Trophoblast cell (in vitro differentiated cells and primary cell): ENCODE measurements at regions not wholly inside any gene's neighbourhood (a gene's known extent, or its start where the extent isn't known, plus 50 kb on each side); places are given as distances from the start of the nearest gene placed in this dataset.

Experiments
- DNase-seq, 2 donors: peaks; one replicate each; pipeline ENCODE4 v3.0.0-alpha.2; 2016
- H2AFZ ChIP-seq: 2 replicates; pipeline ENCODE4 v1.6.1; 2013; ENCODE audit warnings: low read length, moderate library complexity, mild to moderate bottlenecking; ENCODE audit not compliant: insufficient read depth, poor library complexity
- H2AK5ac ChIP-seq: 2 replicates; pipeline ENCODE4 v1.6.1; 2013; ENCODE audit warnings: mild to moderate bottlenecking, low read length
- H2BK120ac ChIP-seq: 2 replicates; pipeline ENCODE4 v1.6.1; 2013; ENCODE audit warnings: low read length, mild to moderate bottlenecking, moderate library complexity; ENCODE audit not compliant: insufficient read depth, poor library complexity
- H2BK12ac ChIP-seq: 2 replicates; pipeline ENCODE4 v1.6.1; 2013; ENCODE audit warnings: mild to moderate bottlenecking, low read length, moderate library complexity
- H2BK5ac ChIP-seq: 2 replicates; pipeline ENCODE4 v1.6.1; 2013; ENCODE audit warnings: low read length, low read depth, moderate library complexity, mild to moderate bottlenecking; ENCODE audit not compliant: poor library complexity
- H3K14ac ChIP-seq: 2 replicates; pipeline ENCODE4 v1.6.1; 2013; ENCODE audit warnings: mild to moderate bottlenecking, low read length
- H3K18ac ChIP-seq: 2 replicates; pipeline ENCODE4 v1.6.1; 2013; ENCODE audit warnings: mild to moderate bottlenecking, low read length
- H3K23ac ChIP-seq: 2 replicates; pipeline ENCODE4 v1.6.1; 2013; ENCODE audit warnings: low read length
- H3K27ac ChIP-seq: 2 replicates; pipeline ENCODE4 v1.5.1; 2013; ENCODE audit warnings: low read depth, mild to moderate bottlenecking, inconsistent platforms, low read length, moderate library complexity
- H3K27me3 ChIP-seq: 2 replicates; pipeline ENCODE4 v1.6.1; 2013; ENCODE audit warnings: inconsistent platforms, mild to moderate bottlenecking, low read length, moderate library complexity; ENCODE audit not compliant: insufficient read depth
- H3K36me3 ChIP-seq, 2 experiments: 1 replicate in 1 of 2; 2 replicates in 1 of 2; pipeline ENCODE4 v1.6.1; 2013; ENCODE audit warnings: low read length in 2 of 2, mild to moderate bottlenecking in 2 of 2, moderate library complexity in 1 of 2; ENCODE audit not compliant: insufficient read depth in 2 of 2, control insufficient read depth in 1 of 2
- H3K4ac ChIP-seq: 2 replicates; pipeline ENCODE4 v1.6.1; 2013; ENCODE audit warnings: low read depth, mild to moderate bottlenecking, low read length, moderate library complexity
- H3K4me1 ChIP-seq, 2 experiments: 1 replicate in 1 of 2; 2 replicates in 1 of 2; pipeline ENCODE4 v1.6.1; 2013; ENCODE audit warnings: low read length in 2 of 2, mild to moderate bottlenecking in 2 of 2, moderate library complexity in 1 of 2; ENCODE audit not compliant: insufficient read depth in 2 of 2, control insufficient read depth in 1 of 2
- H3K4me2 ChIP-seq: 2 replicates; pipeline ENCODE4 v1.6.1; 2013; ENCODE audit warnings: inconsistent platforms, mild to moderate bottlenecking, low read length, moderate library complexity
- H3K4me3 ChIP-seq: 2 replicates; pipeline ENCODE4 v1.5.1; 2013; ENCODE audit warnings: mild to moderate bottlenecking, low read depth, low read length, inconsistent platforms
- H3K79me1 ChIP-seq: one replicate; pipeline ENCODE4 v1.6.1; 2013; ENCODE audit warnings: low read length
- H3K79me2 ChIP-seq: 2 replicates; pipeline ENCODE4 v1.6.1; 2013; ENCODE audit warnings: low read length, mild to moderate bottlenecking; ENCODE audit not compliant: control insufficient read depth, insufficient read depth, poor library complexity
- H3K9ac ChIP-seq: 2 replicates; pipeline ENCODE4 v1.6.1; 2013; ENCODE audit warnings: mild to moderate bottlenecking, low read length
- H3K9me3 ChIP-seq: 2 replicates; pipeline ENCODE4 v1.6.1; 2013; ENCODE audit warnings: low read depth, mild to moderate bottlenecking, control low read depth, inconsistent platforms, low read length; ENCODE audit not compliant: insufficient read depth
- H4K12ac ChIP-seq: 2 replicates; pipeline ENCODE4 v1.6.1; 2013; ENCODE audit warnings: low read depth, mild to moderate bottlenecking, low read length, moderate library complexity
- H4K8ac ChIP-seq: 2 replicates; pipeline ENCODE4 v1.6.1; 2013; ENCODE audit warnings: low read depth, mild to moderate bottlenecking, low read length, moderate library complexity
- H4K91ac ChIP-seq: one replicate; pipeline ENCODE4 v1.6.1; 2013; ENCODE audit warnings: low read depth, mild to moderate bottlenecking, low read length, moderate library complexity
- WGBS: extraction: QIAGEN DNeasy Blood & Tissue Kit; methylation state at CpG from one replicate; pipeline ENCODE4 v1.1.7; 2013; ENCODE audit warnings: missing lambda C conversion rate; ENCODE audit not compliant: insufficient read length, insufficient coverage; ENCODE audit errors: extremely low coverage; 5-methylcytosine and 5-hydroxymethylcytosine counted together

DNA sequence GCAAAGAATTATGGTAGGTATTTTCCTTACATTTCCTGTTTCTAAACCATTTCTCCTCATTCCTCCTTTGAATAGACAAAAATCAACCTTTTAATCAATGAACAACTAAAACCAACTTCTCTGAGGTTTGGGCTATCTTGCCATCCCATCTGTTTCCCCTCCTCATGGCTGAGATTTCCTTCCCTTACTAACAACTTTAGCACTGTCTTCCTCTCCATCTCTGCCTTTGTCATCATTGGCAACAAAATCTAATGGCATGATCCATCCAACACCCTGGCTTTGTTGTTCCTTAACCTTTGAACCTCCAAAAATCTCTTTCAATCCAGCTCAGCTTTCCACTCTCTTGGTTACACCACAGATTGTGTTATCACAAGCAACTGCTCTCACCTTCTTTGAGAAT is 95.3 kb upstream of the FAM136A start:
- Histone ChIP-seq H4K12ac (no peak overlapping the region), H4K8ac (no peak overlapping the region), H2BK5ac (no peak overlapping the region), H3K79me2 (no peaks in the 10 kb centered on the region), H3K14ac (no peak overlapping the region), H4K91ac (no peak overlapping the region), H2BK12ac (no peak overlapping the region), H3K27me3 (no peaks in the 10 kb centered on the region), H3K9ac (no peak overlapping the region), H3K4me2 (no peak overlapping the region), H2AFZ (no peak overlapping the region), H3K23ac (no peak overlapping the region), H3K27ac (no peak overlapping the region), H2BK120ac (no peak overlapping the region), H3K36me3 (no peaks in the 10 kb centered on the region), H3K4ac (no peak overlapping the region), H3K9me3 (peaks cover 2% of the 10 kb centered on the region), H3K18ac (no peak overlapping the region), H3K4me1 (no peaks in the 10 kb centered on the region), H3K4me3 (no peak overlapping the region), H2AK5ac (no peak overlapping the region), H3K79me1 (no peaks in the 10 kb centered on the region)
- no peak for DNase-seq

- Histone ChIP-seq H2BK12ac (no peak overlapping the region), H3K18ac (no peak overlapping the region), H3K4me2 (no peak overlapping the region), H3K9me3 (peaks cover 2% of the 10 kb centered on the region), H3K14ac (no peak overlapping the region), H3K27me3 (no peaks in the 10 kb centered on the region), H3K4me3 (no peak overlapping the region), H4K8ac (no peak overlapping the region), H2BK120ac (no peak overlapping the region), H3K4me1 (no peaks in the 10 kb centered on the region), H3K4ac (no peak overlapping the region), H3K79me1 (no peaks in the 10 kb centered on the region), H3K23ac (no peak overlapping the region), H3K79me2 (no peaks in the 10 kb centered on the region), H3K9ac (no peak overlapping the region), H4K91ac (no peak overlapping the region), H2AK5ac (no peak overlapping the region), H2AFZ (no peak overlapping the region), H3K27ac (no peak overlapping the region), H4K12ac (no peak overlapping the region), H3K36me3 (no peaks in the 10 kb centered on the region), H2BK5ac (no peak overlapping the region)
- DNase-seq, result no peak
- WGBS, result no CpG with 5 or more reads among the region's 5 CpGs
Measured at GRCh38 chr2:70396612-70397011, 94.7 kb upstream of the FAM136A start.

- Histone ChIP-seq H3K4me3 (no peak overlapping the region), H4K8ac (no peak overlapping the region), H2AK5ac (no peak overlapping the region), H3K14ac (no peak overlapping the region), H3K4me1 (no peaks in the 10 kb centered on the region), H2BK120ac (no peak overlapping the region), H3K27ac (no peak overlapping the region), H4K91ac (no peak overlapping the region), H3K79me1 (no peaks in the 10 kb centered on the region), H3K23ac (no peak overlapping the region), H3K27me3 (no peaks in the 10 kb centered on the region), H3K36me3 (no peaks in the 10 kb centered on the region), H3K18ac (no peak overlapping the region), H3K4me2 (no peak overlapping the region), H3K9me3 (no peaks in the 10 kb centered on the region), H4K12ac (no peak overlapping the region), H3K79me2 (no peaks in the 10 kb centered on the region), H3K4ac (no peak overlapping the region), H2AFZ (no peak overlapping the region), H2BK5ac (no peak overlapping the region), H2BK12ac (no peak overlapping the region), H3K9ac (no peak overlapping the region)
- DNase-seq, result no peak
- WGBS, result no CpG with 5 or more reads among the region's 3 CpGs
Measured at GRCh38 chr2:70393881-70394280, 92.0 kb upstream of the FAM136A start.

- H2AK5ac ChIP-seq, result no peak overlapping the region
- no peak overlapping the region for H4K91ac ChIP-seq
- no peak overlapping the region for H3K4me3 ChIP-seq
- no peak overlapping the region for H3K4ac ChIP-seq
- H3K4me2 ChIP-seq, result no peak overlapping the region
- H3K9ac ChIP-seq, result no peak overlapping the region
- H2BK120ac ChIP-seq, result no peak overlapping the region
- WGBS, result no CpG with 5 or more reads among the region's 1 CpG
- H3K23ac ChIP-seq, result no peak overlapping the region
- no peak overlapping the region for H3K18ac ChIP-seq
- DNase-seq, result peak; percentile 3 to 29
- no peak overlapping the region for H3K27ac ChIP-seq
- no peaks in the 10 kb centered on the region for H3K79me1 ChIP-seq
- no peak overlapping the region for H3K14ac ChIP-seq
- no peak overlapping the region for H4K8ac ChIP-seq
- H3K79me2 ChIP-seq, result no peaks in the 10 kb centered on the region
- H3K9me3 ChIP-seq, result no peaks in the 10 kb centered on the region
- no peaks in the 10 kb centered on the region for H3K27me3 ChIP-seq
- H2BK5ac ChIP-seq, result no peak overlapping the region
- no peak overlapping the region for H2AFZ ChIP-seq
- no peak overlapping the region for H2BK12ac ChIP-seq
- no peaks in the 10 kb centered on the region for H3K36me3 ChIP-seq
- H3K4me1 ChIP-seq, result no peaks in the 10 kb centered on the region
- no peak overlapping the region for H4K12ac ChIP-seq
Measured at GRCh38 chr2:70391988-70392387, 90.1 kb upstream of the FAM136A start.

DNA sequence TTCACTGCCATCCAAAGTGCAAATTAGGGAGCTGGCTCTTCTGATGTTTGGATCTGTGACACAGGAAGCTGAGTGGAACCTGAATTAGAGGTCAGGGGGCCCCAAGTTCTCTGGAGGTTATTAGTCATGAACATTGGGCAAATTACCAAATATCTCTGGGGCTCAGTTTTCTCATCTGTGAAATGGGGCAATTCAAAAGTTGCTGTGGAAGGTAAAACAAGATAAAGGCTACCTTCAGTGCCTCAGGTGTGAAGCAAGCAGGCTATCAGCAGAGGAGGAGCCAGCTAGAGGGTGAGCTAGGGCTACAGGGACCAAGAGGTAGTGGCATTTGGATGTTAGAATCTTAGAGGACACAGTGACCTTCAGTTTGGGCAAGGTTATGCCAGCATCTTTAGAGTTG is 89.4 kb upstream of the FAM136A start:
- Histone ChIP-seq H3K79me2 (no peaks in the 10 kb centered on the region), H3K4me3 (no peak overlapping the region), H3K79me1 (no peaks in the 10 kb centered on the region), H3K9ac (no peak overlapping the region), H4K91ac (no peak overlapping the region), H3K27ac (no peak overlapping the region), H3K18ac (no peak overlapping the region), H4K8ac (no peak overlapping the region), H2BK5ac (no peak overlapping the region), H2BK12ac (no peak overlapping the region), H3K14ac (no peak overlapping the region), H3K4me2 (no peak overlapping the region), H2AFZ (no peak overlapping the region), H2AK5ac (no peak overlapping the region), H3K9me3 (no peaks in the 10 kb centered on the region), H2BK120ac (no peak overlapping the region), H4K12ac (no peak overlapping the region), H3K4ac (no peak overlapping the region), H3K23ac (no peak overlapping the region), H3K27me3 (no peaks in the 10 kb centered on the region), H3K4me1 (no peaks in the 10 kb centered on the region), H3K36me3 (no peaks in the 10 kb centered on the region)
- no peak for DNase-seq
